ENCODE measurements at regions not wholly inside any gene's neighbourhood (a gene's known extent, or its start where the extent isn't known, plus 50 kb on each side); places are given as distances from the start of the nearest gene placed in this dataset.

DNA sequence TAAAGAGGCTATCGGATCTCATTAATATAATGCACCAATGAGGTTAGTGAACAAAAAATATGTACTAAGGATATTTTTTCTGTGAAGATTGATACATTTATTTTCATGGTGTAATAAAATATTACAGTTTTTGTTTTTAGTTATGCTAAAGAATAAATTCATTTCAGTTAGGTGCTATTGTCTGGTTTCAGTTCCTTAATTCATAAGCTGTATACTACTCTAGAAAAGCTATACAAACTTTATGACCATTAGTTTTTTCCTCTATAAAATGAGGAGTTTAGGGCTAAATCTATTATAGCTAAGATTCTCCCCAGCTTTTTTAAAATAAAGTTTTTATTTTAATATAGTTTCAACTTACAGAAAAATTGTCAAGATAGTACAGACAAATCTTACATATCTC is 1311.7 kb upstream of the NXPH2 start:
- no peak for TF ChIP-seq HNF4G (IDR thresholded peaks at IDR 0.05)
- TF ChIP-seq JUND (IDR thresholded peaks at IDR 0.05) = no peak
- TF ChIP-seq TAF1 (conservative IDR thresholded peaks at IDR 0.05) = no peak
- no peak for TF ChIP-seq EGR1 (IDR thresholded peaks at IDR 0.05; ENCODE audit: low read depth in 2 of 2)
- TF ChIP-seq, protein P1, sequence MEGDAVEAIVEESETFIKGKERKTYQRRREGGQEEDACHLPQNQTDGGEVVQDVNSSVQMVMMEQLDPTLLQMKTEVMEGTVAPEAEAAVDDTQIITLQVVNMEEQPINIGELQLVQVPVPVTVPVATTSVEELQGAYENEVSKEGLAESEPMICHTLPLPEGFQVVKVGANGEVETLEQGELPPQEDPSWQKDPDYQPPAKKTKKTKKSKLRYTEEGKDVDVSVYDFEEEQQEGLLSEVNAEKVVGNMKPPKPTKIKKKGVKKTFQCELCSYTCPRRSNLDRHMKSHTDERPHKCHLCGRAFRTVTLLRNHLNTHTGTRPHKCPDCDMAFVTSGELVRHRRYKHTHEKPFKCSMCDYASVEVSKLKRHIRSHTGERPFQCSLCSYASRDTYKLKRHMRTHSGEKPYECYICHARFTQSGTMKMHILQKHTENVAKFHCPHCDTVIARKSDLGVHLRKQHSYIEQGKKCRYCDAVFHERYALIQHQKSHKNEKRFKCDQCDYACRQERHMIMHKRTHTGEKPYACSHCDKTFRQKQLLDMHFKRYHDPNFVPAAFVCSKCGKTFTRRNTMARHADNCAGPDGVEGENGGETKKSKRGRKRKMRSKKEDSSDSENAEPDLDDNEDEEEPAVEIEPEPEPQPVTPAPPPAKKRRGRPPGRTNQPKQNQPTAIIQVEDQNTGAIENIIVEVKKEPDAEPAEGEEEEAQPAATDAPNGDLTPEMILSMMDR (IDR thresholded peaks at IDR 0.05; ENCODE audit: low read depth, low read length, missing input control) = no peak
- TF ChIP-seq, protein P2, sequence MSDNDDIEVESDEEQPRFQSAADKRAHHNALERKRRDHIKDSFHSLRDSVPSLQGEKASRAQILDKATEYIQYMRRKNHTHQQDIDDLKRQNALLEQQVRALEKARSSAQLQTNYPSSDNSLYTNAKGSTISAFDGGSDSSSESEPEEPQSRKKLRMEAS (IDR thresholded peaks at IDR 0.05) = no peak
- TF ChIP-seq, protein P3, sequence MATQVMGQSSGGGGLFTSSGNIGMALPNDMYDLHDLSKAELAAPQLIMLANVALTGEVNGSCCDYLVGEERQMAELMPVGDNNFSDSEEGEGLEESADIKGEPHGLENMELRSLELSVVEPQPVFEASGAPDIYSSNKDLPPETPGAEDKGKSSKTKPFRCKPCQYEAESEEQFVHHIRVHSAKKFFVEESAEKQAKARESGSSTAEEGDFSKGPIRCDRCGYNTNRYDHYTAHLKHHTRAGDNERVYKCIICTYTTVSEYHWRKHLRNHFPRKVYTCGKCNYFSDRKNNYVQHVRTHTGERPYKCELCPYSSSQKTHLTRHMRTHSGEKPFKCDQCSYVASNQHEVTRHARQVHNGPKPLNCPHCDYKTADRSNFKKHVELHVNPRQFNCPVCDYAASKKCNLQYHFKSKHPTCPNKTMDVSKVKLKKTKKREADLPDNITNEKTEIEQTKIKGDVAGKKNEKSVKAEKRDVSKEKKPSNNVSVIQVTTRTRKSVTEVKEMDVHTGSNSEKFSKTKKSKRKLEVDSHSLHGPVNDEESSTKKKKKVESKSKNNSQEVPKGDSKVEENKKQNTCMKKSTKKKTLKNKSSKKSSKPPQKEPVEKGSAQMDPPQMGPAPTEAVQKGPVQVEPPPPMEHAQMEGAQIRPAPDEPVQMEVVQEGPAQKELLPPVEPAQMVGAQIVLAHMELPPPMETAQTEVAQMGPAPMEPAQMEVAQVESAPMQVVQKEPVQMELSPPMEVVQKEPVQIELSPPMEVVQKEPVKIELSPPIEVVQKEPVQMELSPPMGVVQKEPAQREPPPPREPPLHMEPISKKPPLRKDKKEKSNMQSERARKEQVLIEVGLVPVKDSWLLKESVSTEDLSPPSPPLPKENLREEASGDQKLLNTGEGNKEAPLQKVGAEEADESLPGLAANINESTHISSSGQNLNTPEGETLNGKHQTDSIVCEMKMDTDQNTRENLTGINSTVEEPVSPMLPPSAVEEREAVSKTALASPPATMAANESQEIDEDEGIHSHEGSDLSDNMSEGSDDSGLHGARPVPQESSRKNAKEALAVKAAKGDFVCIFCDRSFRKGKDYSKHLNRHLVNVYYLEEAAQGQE (IDR thresholded peaks at IDR 0.05) = no peak
- TF ChIP-seq SP1 (IDR thresholded peaks at IDR 0.05) = no peak
- no peak for TF ChIP-seq HNF4A (conservative IDR thresholded peaks at IDR 0.05)
- TF ChIP-seq, protein P4, sequence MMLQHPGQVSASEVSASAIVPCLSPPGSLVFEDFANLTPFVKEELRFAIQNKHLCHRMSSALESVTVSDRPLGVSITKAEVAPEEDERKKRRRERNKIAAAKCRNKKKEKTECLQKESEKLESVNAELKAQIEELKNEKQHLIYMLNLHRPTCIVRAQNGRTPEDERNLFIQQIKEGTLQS (IDR thresholded peaks at IDR 0.05) = no peak
- no peak for TF ChIP-seq RAD21 (IDR thresholded peaks at IDR 0.05)
- no peak for TF ChIP-seq RXRA (IDR thresholded peaks at IDR 0.05)
- TF ChIP-seq YY1 (IDR thresholded peaks at IDR 0.05) = no peak
- TF ChIP-seq GABPA (IDR thresholded peaks at IDR 0.05 in 1 of 2, conservative IDR thresholded peaks at IDR 0.05 in 1 of 2) = no peak

Measured in liver (tissue), 3 donors.